Keratinocyte (primary cell): ENCODE measurements at regions not wholly inside any gene's neighbourhood (a gene's known extent, or its start where the extent isn't known, plus 50 kb on each side); places are given as distances from the start of the nearest gene placed in this dataset.
A peak's percentile ranks its signal among the peaks of the same experiment; 100 is the strongest.

Source experiments
- DNase-seq: peaks from one replicate; pipeline ENCODE4 v3.0.0-alpha.2; 2011; ENCODE audit warnings: low read depth, missing footprints, low spot score
- FAIRE-seq: peaks from 2 replicates; lab custom pipeline; 2011; peaks lifted over from hg19 to GRCh38; lab: Jason Lieb, UNC
- H2AFZ ChIP-seq: 2 replicates; pipeline ENCODE4 v1.6.0; 2012; ENCODE audit warnings: low read length, control low read depth, inconsistent platforms; ENCODE audit not compliant: control insufficient read depth
- H3K27ac ChIP-seq: 2 replicates; pipeline ENCODE4 v1.5.1; 2011; ENCODE audit warnings: low read length; ENCODE audit not compliant: control insufficient read depth, insufficient read depth
- H3K27me3 ChIP-seq: 3 replicates; pipeline ENCODE4 v1.6.0; 2011; ENCODE audit warnings: low read length; ENCODE audit not compliant: control insufficient read depth, insufficient read depth; ENCODE audit errors: extremely low read depth
- H3K36me3 ChIP-seq, 2 experiments: 2 replicates in 1 of 2; 3 replicates in 1 of 2; pipeline ENCODE4 v1.5.1; 2011; ENCODE audit warnings: low read length in 2 of 2, mild to moderate bottlenecking in 1 of 2; ENCODE audit not compliant: control insufficient read depth in 2 of 2, insufficient read depth in 2 of 2; ENCODE audit errors: extremely low read depth in 1 of 2
- H3K4me1 ChIP-seq: 3 replicates; pipeline ENCODE4 v1.5.1; 2011; ENCODE audit warnings: low read length; ENCODE audit not compliant: control insufficient read depth, insufficient read depth; ENCODE audit errors: extremely low read depth
- H3K4me2 ChIP-seq: 3 replicates; pipeline ENCODE4 v1.6.0; 2011; ENCODE audit warnings: low read depth, low read length; ENCODE audit not compliant: control insufficient read depth, insufficient read depth; ENCODE audit errors: extremely low read depth
- H3K4me3 ChIP-seq, 3 experiments: fragments of 200-600 bp in 1 of 3; sonication (generic) in 1 of 3; 2 replicates in 2 of 3; 3 replicates in 1 of 3; pipeline ENCODE4 v1.5.1; 2011 to 2016; ENCODE audit warnings: low read length in 3 of 3, mild to moderate bottlenecking in 3 of 3, control low read depth in 2 of 3, inconsistent platforms in 1 of 3, low read depth in 1 of 3, mixed read lengths in 1 of 3, mixed run types in 1 of 3, moderate library complexity in 1 of 3; ENCODE audit not compliant: control insufficient read depth in 2 of 3, insufficient read depth in 2 of 3; ENCODE audit errors: extremely low read depth in 1 of 3
- H3K79me2 ChIP-seq: 2 replicates; pipeline ENCODE4 v1.6.0; 2012; ENCODE audit warnings: low read length; ENCODE audit not compliant: control insufficient read depth, insufficient read depth
- H3K9ac ChIP-seq: 3 replicates; pipeline ENCODE4 v1.6.0; 2011; ENCODE audit warnings: low read length; ENCODE audit not compliant: control insufficient read depth, insufficient read depth; ENCODE audit errors: extremely low read depth
- H3K9me1 ChIP-seq: 3 replicates; pipeline ENCODE4 v1.6.0; 2011; ENCODE audit warnings: low read length; ENCODE audit not compliant: control insufficient read depth, insufficient read depth; ENCODE audit errors: extremely low read depth
- H3K9me3 ChIP-seq: 2 replicates; pipeline ENCODE4 v1.5.1; 2012; ENCODE audit warnings: low read depth, low read length; ENCODE audit not compliant: control insufficient read depth
- H4K20me1 ChIP-seq: 3 replicates; pipeline ENCODE4 v1.6.0; 2011; ENCODE audit warnings: low read length; ENCODE audit not compliant: control insufficient read depth, insufficient read depth; ENCODE audit errors: extremely low read depth
- EZH2 ChIP-seq: IDR thresholded peaks from one replicate; pipeline ENCODE4 v1.6.1; 2012; ENCODE audit warnings: inconsistent platforms, mild to moderate bottlenecking, low read length, moderate library complexity
- dilution Hi-C: fragments of 300-500 bp; cut with MboI; formaldehyde crosslinking; loops from one replicate; pipeline ENCODE4 v1.7.0; 2020; ENCODE audit warnings: low sequenced_read_pairs; ENCODE audit not compliant: extremely low pct_ligation_motif_present
- TF ChIP-seq, protein P1 (sequence below), 3 experiments: IDR thresholded peaks in 1 of 3; conservative IDR thresholded peaks in 1 of 3; optimal IDR thresholded peaks in 1 of 3; 2 replicates in 2 of 3; 3 replicates in 1 of 3; pipeline versions ENCODE3 to v1.5.1; 2011; ENCODE audit warnings: low read length in 3 of 3, mild to moderate bottlenecking in 3 of 3, moderate library complexity in 2 of 3, control low read depth in 1 of 3, inconsistent platforms in 1 of 3; ENCODE audit not compliant: insufficient read depth in 2 of 3; ENCODE audit errors: extremely low read depth in 1 of 3

DNA sequence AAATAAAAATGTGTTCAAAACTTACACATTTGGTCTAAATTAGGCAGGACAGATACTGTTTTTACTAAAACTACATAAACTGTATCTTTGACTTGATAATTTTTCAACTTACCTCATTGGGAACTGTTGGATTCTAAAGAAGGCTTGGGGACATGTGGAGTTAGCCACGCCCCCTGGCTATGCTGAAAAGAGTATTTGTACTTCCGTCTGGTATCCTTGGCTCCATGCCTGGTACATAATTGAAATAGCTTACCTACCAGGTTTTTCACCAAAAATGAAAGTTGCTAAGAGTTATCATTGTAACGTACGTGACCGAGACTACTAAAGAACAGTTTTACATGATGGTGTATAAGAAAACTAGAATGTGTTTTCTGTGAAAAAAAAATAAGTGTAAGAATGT, 604.8 kb upstream of the IGFBP3 start:
- no peaks in the 10 kb centered on the region for H3K4me1 ChIP-seq
- H3K36me3 ChIP-seq: no peaks in the 10 kb centered on the region
- H3K27ac ChIP-seq: no peak overlapping the region
- no peaks in the 10 kb centered on the region for H3K27me3 ChIP-seq
- H2AFZ ChIP-seq: no peak overlapping the region
- no peaks in the 10 kb centered on the region for H4K20me1 ChIP-seq
- dilution Hi-C loops: no loop called here
- no peaks in the 10 kb centered on the region for H3K79me2 ChIP-seq
- H3K4me3 ChIP-seq: no peak overlapping the region
- FAIRE-seq (peak; percentile 49), DNase-seq (no peak)
- no peaks in the 10 kb centered on the region for H3K9me1 ChIP-seq
- H3K4me2 ChIP-seq: no peak overlapping the region
- no peak overlapping the region for H3K9ac ChIP-seq
- TF ChIP-seq EZH2: no peak
- TF ChIP-seq, protein P1, sequence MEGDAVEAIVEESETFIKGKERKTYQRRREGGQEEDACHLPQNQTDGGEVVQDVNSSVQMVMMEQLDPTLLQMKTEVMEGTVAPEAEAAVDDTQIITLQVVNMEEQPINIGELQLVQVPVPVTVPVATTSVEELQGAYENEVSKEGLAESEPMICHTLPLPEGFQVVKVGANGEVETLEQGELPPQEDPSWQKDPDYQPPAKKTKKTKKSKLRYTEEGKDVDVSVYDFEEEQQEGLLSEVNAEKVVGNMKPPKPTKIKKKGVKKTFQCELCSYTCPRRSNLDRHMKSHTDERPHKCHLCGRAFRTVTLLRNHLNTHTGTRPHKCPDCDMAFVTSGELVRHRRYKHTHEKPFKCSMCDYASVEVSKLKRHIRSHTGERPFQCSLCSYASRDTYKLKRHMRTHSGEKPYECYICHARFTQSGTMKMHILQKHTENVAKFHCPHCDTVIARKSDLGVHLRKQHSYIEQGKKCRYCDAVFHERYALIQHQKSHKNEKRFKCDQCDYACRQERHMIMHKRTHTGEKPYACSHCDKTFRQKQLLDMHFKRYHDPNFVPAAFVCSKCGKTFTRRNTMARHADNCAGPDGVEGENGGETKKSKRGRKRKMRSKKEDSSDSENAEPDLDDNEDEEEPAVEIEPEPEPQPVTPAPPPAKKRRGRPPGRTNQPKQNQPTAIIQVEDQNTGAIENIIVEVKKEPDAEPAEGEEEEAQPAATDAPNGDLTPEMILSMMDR (optimal IDR thresholded peaks at IDR 0.05 in 1 of 3, IDR thresholded peaks at IDR 0.05 in 1 of 3, conservative IDR thresholded peaks at IDR 0.05 in 1 of 3; ENCODE audit: extremely low read depth in 1 of 3, insufficient read depth in 2 of 3, low read length in 3 of 3): no peak
- H3K9me3 ChIP-seq: no peaks in the 10 kb centered on the region

DNA sequence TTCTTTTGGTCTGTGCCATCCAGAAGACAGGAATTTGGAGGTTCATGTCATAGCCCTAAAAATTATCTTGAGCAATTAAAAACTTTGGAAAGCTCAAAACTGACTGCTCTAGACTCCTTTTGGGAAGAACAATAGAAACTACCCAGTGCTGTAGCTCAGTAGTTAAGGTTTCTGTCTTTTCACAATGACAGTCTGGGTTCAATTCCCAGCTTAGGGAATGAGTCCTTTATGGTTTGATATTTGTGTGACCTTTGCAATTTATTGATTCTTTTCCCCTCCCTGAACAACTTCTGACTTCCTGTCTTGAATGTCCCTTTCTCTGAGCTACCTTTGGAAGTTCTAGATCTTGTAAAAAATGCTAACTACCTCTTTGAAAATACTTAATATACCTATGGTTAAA, 603.3 kb upstream of the IGFBP3 start:
- H3K4me2 ChIP-seq: no peak overlapping the region
- no peak for TF ChIP-seq EZH2
- TF ChIP-seq, protein P1 (optimal IDR thresholded peaks at IDR 0.05 in 1 of 3, IDR thresholded peaks at IDR 0.05 in 1 of 3, conservative IDR thresholded peaks at IDR 0.05 in 1 of 3; ENCODE audit: extremely low read depth in 1 of 3, insufficient read depth in 2 of 3, low read length in 3 of 3): no peak
- H3K9me3 ChIP-seq: no peaks in the 10 kb centered on the region
- no peaks in the 10 kb centered on the region for H3K4me1 ChIP-seq
- DNase-seq (no peak), FAIRE-seq (no peak)
- H2AFZ ChIP-seq: no peak overlapping the region
- no peak overlapping the region for H3K4me3 ChIP-seq
- no peaks in the 10 kb centered on the region for H3K9me1 ChIP-seq
- H4K20me1 ChIP-seq: no peaks in the 10 kb centered on the region
- H3K36me3 ChIP-seq: no peaks in the 10 kb centered on the region
- no peak overlapping the region for H3K9ac ChIP-seq
- H3K79me2 ChIP-seq: no peaks in the 10 kb centered on the region
- dilution Hi-C loops: no loop called here
- no peaks in the 10 kb centered on the region for H3K27me3 ChIP-seq
- no peak overlapping the region for H3K27ac ChIP-seq
